AG08396 (cell line): ENCODE measurements at regions not wholly inside any gene's neighbourhood (a gene's known extent, or its start where the extent isn't known, plus 50 kb on each side); places are given as distances from the start of the nearest gene placed in this dataset.

ENCODE experiments used
- DNase-seq: peaks from one replicate; pipeline ENCODE4 v3.0.0; 2012; ENCODE audit warnings: low spot score, mixed read lengths

DNA sequence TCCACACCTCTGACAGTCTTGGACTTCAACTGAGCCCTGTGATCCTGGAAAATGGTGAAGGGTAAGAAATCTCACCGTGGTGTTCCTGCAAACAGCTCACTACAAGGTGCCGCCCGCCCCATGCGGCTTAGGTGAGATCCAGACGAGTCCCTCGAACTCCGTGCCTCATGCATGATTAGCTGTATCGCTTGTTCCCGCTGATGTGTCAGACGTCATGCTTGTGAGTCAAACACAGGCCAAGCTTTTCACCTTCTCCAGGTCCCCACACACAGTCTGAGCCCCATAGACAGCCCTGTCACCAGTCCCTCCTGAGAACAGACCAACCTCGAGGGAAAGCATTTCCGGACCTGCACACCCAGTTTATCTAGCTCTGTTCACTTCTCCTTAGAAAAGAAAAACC is 740.5 kb downstream of the GALR1 start:
- no peak for DNase-seq

DNA sequence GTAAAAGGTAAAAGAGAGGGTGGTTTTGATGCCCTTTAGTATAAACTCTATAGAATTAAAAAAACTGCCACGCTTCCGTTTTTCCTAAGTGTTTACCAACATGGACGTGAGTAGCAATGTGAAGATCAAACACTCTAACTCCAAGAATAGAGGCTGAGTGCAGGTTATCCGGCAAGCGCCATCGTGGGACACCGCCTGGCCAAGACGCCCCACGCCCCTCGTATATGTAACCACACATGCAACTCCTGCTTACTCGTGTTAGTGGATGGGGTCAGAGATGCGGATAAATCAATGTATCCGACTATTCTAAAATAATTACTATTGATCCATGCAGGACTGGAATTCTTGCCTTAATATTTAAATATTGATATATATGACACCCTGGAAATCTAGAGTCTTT is 741.3 kb downstream of the GALR1 start:
- DNase-seq: no peak

DNA sequence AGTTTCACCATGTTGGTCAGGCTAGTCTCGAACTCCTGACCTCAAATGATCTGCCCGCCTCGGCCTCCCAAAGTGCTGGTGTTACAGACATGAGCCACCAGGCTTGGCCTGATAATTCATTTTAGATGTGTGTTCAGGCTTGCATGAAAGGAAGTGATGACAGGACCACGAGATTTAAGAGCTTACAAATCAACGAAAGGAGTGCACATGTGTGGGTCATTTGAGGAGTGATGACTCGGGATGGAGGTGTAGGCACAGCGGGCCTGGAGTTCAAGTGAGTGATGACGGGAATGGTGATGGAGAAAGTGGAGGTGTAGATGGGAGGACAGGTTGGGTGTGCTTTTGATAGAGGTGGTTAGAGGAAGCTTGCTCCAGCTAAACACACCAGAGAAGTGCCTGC is 742.4 kb downstream of the GALR1 start:
- DNase-seq: no peak

DNA sequence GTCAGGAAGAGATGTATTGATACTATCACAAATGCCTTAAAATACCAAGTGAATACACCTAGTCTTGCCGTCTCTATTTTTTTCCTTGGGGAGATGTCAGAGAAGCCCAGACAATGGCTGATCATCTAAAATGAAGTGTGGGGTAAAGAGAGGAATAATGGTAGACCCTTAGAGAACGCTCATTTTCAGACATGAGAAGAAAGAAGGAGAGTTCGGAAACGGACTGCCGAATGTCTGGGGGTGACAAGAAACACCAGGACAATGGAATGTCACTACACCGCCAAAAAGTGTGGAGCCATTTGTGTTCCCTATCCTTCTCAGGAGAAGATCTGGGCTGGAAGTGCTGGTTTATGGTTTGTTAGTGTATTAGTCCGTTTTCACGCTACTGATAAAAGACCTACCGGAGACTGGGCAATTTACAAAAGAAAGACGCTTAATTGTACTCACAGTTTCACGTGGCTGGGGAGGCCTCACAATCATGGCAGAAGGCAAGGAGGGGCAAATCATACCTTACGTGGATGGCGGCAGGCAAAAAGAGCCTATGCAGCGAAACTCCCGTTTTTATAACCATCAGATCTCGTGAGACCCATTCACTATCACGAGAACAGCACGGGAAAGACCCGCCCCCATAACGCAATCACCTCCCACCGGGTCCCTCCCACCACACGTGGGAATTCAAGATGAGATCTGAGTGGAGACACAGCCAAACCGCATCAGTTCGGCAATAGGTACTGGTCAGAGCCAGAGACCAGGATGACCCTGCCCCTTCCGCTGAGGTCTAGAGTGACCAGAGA is 743.7 kb downstream of the GALR1 start:
- DNase-seq: no peak

DNA sequence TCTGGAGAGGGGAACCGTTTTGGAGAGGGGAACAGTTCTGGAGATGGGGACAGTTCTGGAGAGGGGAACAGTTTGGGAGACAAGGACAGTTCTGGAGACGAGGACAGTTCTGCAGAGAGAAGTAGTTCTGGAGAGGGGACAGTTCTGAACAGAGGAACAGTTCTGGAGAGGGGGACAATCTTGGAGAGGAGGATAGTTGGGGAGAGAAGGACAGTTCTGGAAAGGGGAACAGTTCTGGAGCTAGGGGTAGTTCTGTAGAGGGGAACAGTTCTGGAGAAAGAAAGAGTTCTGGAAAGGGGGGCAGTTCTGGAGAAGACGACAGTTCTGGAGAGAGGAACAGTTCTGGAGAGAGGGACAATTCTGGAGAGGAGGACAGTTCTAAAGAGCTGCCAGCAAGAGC is 745.9 kb downstream of the GALR1 start:
- no peak for DNase-seq

DNA sequence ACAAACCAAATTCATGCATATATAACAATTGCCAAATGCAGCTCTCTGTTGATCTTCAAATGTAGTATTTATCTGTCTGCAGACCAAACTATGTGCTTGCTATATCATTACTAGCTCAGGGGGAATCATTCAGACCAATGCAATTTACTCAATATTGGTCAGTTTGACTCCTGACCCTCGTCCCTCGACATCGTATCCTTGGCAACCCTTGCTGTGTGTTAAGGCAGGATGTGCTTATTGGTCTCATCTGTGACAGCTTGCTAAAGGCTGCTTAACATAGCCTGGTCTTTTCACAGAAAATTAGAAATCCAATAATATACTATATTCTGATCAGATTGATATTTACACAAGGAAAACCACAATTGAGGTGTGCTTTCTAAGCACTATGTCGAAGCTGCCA is 747.1 kb downstream of the GALR1 start:
- no peak for DNase-seq

DNA sequence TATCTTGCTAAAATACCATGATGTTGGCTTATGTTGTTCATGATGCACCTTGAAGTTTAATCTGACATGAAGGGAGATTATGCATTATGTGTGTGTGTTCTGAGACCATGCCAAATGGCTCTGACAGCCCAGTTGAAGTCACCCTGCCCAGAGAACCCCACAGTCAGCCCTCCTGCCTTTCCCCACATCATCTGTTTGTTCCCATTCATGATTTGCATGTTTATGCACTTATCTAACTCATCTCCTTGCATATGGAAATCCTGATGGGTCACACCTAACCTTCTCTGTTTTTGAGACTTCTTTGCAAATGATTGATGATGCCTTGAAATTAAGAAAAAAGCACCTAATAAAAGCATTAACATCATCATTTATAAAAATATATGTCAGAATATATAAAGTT is 752.2 kb downstream of the GALR1 start:
- no peak for DNase-seq

DNA sequence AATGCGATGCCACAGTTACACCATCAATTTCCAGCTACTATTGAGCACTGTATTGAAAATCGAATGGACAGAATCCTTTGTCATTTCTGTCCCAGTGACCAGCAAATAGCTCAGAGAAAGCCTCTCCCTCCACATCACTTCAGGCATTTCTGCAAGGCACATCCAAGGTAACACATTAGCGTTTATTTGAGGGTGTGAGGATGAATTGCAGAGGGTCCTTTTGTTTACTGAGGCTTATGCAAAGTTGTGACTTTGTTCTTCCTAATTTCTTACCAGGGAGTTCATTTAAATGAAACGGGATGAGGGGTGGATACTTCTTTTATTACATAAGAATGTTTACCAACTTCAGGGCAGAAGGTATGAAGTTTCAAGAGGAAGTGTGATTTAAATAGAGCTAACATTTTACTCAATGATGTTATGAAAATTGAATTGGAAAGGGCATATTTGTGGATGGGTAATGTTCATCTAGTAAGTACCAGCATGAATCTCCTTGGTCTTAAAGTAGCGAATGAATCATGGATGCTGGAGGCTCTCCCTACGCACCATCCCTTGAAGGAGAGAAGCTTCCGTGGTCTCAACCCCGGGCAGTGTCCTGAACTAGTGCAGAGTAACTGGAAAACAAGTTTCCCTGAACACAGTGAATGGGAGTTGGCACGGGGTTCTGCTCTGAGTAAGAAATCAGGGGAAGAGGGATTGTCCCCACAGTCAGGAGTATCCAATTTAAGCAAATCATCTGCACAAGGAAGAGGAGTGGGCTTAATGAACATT is 756.5 kb downstream of the GALR1 start:
- DNase-seq: no peak

DNA sequence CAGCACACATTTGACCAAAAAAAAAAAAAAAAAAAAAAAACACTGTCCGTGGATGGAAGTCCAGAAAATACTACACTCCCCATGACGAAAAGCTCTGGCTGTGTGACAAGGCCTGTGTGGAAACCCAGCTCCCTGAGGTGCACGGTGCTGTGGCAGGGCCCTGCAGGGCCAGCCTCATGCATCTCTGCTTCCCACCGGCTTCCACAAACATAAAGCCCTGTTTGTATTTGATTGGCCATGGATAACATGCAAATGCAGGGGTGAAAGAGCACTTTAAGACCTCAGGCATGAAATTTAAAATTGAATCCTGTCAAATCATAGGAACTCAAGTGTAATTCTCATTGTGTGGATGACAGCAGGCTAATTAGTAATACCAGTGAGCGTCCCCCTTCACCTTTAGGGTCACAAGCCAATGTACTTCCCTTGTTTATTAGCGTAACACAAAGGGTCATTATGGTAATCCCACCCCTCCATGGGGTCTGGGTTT is 757.2 kb downstream of the GALR1 start:
- DNase-seq: no peak

DNA sequence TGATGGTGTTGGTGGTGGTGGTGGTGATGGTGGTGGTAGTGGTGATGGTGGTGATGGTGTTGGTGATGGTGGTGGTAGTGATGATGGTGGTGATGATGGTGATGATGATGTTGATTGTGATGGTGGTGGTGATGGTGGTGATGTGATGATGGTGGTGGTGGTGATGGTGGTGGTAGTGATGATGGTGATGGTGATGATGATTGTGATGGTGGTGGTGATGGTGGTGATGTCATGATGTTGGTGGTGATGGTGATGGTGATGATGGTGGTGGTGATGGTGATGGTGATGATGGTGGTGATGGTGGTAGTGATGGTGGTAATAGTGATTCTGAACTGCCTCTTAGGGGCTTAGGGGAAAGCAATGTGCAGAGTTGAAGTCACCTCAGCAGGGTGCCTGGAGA is 760.7 kb downstream of the GALR1 start:
- no peak for DNase-seq

DNA sequence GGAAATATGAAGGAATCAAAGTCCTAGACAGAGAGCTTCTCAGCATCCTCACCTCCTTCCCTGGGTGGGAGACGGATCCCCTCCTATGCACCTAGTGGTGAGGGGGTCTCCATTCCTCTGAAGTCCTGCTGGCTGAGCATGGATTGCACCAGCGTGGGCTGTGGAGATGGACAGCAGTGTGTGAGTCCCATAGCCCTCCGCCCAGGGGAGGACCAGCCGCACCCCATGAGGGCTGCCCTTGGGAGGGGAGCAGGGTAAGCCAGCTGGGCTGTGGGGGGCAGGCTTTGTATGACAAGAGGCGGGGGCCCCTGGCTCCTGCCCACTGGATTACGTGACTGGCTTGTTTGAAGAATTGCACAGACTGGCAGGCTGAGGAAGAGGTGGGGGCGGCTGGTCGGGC is 768.2 kb downstream of the GALR1 start:
- DNase-seq: no peak

DNA sequence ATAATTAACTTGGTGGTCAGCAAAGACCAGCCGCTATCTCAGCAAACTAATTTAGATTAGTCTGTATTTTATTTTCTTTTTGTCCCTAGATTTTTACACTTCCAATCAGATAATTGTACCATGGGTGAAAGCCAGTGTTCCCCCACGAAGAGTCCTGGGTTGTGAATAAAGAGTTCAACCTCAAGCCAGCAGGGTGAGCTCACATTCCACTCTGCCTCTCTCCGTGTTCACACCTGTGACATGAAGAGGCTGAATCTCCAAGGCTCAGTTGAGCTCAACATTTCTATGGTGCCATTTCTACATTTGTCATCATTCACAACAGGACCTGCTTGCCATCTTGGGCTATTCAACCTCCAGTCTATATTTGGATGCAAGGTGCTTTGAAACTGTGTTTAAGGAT is 771.5 kb downstream of the GALR1 start:
- no peak for DNase-seq

DNA sequence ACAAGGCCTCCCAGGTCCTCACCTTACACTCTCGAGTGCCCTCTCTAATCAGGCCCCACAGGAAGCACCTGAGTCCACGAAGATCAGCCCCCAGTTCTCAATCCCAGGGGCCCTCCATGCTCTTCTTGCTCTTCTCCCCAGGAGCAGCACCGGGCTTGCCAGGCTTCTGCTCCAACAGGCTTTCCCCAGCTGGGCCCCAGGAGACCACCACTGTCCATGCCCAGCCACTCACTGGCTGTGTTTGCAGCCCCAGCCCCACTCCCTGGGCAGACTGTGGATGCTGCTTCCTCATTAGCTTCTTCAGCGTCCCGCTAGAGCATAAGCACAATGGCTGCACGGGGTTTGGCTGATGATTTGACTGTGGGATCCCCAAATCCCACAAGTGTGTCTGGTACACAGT is 781.9 kb downstream of the GALR1 start:
- no peak for DNase-seq

DNA sequence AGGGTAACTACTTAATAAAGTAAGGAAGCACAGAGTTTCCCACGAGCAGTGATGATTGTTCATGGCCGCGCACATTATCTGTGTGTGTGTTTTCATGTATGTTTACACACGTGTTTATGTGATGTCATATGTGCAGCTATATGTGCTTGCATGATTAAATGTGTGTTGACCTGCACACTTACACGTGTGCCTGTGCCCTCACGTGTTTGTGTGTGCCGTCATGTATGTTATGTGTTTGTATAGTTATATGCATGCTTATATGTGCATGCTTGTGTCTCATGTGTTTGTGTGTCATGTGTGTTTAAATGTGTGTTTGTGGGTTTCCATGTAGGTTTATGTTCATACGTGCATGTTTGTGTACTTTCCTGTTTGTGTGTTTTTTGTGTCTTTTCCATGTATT is 782.3 kb downstream of the GALR1 start:
- DNase-seq: no peak

DNA sequence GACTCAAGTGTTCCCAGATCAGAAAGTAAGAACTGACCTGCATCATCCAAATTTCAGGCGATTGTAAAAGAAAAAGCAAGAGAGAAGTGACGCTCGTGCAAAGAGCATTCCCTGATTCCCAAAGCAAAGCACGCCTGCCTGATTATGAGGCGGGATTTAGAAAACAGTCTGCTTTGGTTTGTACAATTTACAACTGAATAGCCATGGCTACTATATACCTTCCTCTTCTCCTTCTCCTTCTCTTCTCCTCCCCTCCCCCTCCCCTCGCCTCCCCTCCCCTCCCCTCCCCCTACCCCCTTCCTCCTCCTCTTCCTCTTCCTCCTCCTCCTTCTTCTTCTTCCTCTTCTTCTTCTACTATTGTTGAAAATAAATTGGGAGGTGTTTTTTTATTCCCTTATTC is 782.9 kb downstream of the GALR1 start:
- no peak for DNase-seq

DNA sequence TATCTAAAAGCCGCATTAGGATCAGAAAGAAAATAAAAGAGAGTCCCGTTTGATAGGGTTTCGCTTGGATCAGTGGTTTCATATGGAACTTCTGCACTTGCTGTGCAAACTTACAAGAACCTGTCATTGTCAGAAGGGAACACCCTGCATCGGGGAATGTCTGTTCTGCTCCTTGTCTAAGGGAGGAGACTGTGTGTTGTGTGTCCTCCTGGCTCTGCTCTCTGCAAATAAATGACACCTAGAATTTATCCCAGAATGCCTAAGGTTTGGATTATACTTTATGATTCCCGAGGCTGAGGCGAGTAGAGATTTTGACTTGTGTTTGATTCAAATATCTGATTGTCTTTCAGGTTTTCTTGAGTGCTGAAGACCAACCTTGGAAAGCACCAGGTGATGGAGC is 785.1 kb downstream of the GALR1 start:
- no peak for DNase-seq

DNA sequence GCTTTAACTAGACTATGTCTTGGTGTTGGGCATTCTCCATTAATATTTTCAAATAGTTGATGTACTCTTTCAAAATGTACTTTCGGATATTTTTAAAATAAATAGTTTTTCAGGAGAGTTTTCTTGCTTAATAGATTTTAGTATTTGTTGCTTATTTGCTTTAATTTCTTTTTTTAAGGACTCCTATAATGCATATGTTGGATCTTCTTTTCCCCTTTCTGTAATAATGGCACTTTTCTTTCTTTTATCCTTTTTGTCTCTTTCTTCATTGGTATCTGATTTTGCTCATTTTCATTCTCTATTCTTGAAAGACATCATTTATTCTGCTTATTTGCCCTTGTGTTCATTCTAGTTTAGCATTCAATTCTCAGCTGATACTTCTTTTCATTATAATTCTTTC is 791.6 kb downstream of the GALR1 start:
- no peak for DNase-seq

DNA sequence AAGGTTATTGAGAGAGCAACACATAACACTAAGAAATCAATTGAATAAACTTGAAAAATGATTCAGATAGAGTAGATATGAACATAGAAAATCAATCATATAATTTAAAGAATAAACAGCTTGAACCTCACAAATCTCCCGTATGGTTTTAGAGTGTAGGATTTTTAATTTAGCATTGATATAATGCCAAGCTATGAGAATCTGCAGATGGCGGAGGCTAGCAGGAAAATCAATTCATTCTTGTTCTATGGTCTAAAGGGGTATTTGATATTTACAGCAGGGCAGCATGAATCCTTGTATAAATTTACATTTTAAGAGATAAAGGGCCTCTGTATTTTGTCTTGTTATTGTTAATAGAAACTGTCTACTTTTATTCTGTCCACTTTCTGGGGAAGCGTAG is 797.0 kb downstream of the GALR1 start:
- DNase-seq: no peak

DNA sequence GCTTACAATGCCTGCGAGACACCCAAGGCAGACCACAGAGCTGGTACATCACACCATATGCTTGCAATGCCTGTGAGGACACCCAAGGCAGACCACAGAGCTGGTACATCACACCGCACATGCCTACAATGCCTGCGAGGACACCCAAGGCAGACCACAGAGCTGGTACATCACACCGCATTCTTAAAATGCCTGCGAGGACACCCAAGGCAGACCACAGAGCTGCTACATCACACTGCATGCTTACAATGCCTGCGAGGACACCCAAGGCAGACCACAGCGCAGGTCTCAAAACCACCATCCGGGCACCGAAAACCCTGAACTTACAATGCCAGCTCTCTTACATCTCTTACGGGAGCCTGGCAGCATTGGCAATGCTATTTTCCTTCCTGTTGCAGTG is 799.6 kb downstream of the GALR1 start:
- DNase-seq: no peak

DNA sequence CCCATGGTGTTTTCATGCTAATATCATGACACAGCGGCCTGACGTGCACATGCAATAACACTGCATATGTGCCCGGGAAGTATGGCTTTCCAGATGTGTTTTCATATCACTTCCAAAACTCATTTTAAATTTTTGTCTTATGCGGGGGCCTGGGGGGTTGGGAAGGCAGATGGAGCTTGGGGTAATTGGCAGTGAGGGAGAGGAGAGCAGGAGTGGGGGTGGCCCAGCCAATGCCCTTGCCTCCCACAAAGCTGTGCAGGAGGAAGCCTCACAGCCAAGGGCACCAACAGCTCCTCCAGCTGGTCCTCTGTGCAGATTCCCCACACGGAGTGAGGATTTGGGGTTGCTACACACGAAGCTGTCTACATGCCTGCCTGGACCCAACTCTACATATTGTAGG is 805.2 kb downstream of the GALR1 start:
- no peak for DNase-seq

DNA sequence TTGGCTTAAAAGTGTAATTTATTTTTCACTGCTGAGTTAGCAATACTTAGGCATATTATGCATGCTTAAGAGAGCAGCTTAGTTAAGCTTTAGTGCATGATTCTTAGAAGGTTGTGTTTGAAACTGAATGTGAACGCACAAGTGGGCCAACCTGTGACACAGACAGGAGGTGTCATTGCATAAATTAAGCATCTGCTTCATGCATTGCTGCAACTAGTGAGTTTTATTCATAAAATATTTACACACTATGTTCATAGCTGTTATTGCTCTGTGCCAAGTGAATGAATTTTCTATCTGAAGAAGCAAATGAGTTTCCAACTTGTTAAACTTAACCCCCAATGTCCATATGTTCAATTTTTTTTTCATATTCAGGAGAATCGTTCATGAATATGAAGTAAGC is 806.4 kb downstream of the GALR1 start:
- DNase-seq: no peak

DNA sequence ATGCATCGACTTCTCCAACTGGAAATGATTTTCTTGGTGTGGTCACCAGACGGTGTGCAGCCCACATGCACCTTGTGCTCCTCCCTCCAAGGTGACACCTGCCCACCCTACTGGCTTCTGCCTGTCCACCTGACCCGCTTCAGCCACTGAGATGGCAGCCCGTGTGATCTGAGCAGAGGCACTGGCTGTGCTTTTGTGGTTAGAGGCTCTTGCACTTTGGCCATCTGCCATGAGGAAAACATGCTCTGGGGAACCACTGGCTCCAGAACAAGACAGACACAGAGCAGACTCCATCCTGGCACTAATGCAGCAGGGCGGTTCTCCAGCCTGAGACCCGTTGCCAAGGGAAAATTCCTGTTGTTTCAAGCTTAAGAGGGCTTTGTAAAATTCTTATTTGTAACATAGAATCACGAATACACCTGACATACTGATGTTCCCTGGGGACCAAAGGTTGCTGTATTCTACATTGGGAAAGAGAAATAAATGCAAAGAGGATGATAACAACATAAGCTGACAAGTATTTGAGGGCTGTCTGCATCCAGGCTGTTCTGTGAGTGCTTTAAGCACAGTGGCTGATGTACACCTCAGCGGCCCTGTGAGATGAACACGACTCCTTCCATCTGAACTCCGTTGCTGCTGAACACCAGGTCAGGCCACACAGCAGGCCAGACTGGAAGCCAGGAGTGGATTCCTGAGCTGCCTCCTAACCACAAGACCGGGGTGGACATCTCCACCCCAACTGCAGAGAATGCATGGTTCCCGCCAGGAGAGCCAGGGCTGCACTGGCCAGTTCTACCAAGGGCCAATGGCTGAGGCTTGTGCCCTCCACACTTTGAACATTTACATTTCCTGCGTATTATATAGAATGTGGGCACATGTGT is 820.4 kb downstream of the GALR1 start:
- DNase-seq: no peak
